HL-60 (cell line): ENCODE measurements at regions not wholly inside any gene's neighbourhood (a gene's known extent, or its start where the extent isn't known, plus 50 kb on each side); places are given as distances from the start of the nearest gene placed in this dataset.

Experiments
- DNase-seq, 2 experiments: peaks; one replicate each; pipeline ENCODE4 v3.0.0-alpha.2; 2010 to 2020; ENCODE audit warnings: low read depth in 1 of 2, low spot score in 1 of 2
- H3K27ac ChIP-seq: fragments of 250-450 bp; sonication (Bioruptor Pico); replicated peaks from 2 replicates; pipeline ENCODE4 v1.5.1; 2020; ENCODE audit warnings: mild to moderate bottlenecking, moderate library complexity
- H3K27me3 ChIP-seq: fragments of 250-450 bp; sonication (Bioruptor Pico); 2 replicates; pipeline ENCODE4 v1.5.1; 2021; ENCODE audit warnings: mild to moderate bottlenecking, moderate library complexity; ENCODE audit not compliant: insufficient read depth, poor library complexity, severe bottlenecking
- H3K4me3 ChIP-seq: replicated peaks from 2 replicates; pipeline ENCODE4 v1.5.1; 2011; ENCODE audit warnings: mild to moderate bottlenecking, control low read depth, low read length; ENCODE audit not compliant: insufficient read depth
- CTCF ChIP-seq: IDR thresholded peaks from one replicate; pipeline ENCODE4 v1.5.1; 2011; ENCODE audit warnings: low read length, control low read depth, inconsistent platforms; ENCODE audit not compliant: insufficient read depth
- GABPA ChIP-seq: IDR thresholded peaks from 2 replicates; pipeline ENCODE4 v1.6.1; 2012; ENCODE audit warnings: low read depth
- POLR2AphosphoS5 ChIP-seq: IDR thresholded peaks from 2 replicates; pipeline ENCODE4 v1.6.1; 2012; ENCODE audit warnings: low read depth
- REST ChIP-seq: IDR thresholded peaks from 2 replicates; pipeline ENCODE4 v1.6.1; 2012; ENCODE audit warnings: low read depth; ENCODE audit not compliant: insufficient replicate concordance
- SPI1 ChIP-seq: IDR thresholded peaks from 2 replicates; pipeline ENCODE4 v1.6.1; 2012; ENCODE audit warnings: low read depth, mild to moderate bottlenecking, borderline replicate concordance

GRCh38 chr3:22141769-22142168 lies 390.8 kb upstream of the ZNF385D start:
- no peaks in the 10 kb centered on the region for H3K27me3 ChIP-seq
- H3K4me3 ChIP-seq, result no peak overlapping the region
- DNase-seq, result no peak
- no peak overlapping the region for H3K27ac ChIP-seq
- TF ChIP-seq REST (no peak), POLR2AphosphoS5 (no peak)

- TF ChIP-seq POLR2AphosphoS5, result no peak
- TF ChIP-seq SPI1, result no peak
- no peak for TF ChIP-seq GABPA
- no peak for TF ChIP-seq CTCF
- no peak for TF ChIP-seq REST
- H3K27me3 ChIP-seq, result no peaks in the 10 kb centered on the region
Measured at GRCh38 chr3:22147161-22147560, 396.2 kb upstream of the ZNF385D start.

GRCh38 chr3:22156868-22157267 lies 405.9 kb upstream of the ZNF385D start:
- Histone ChIP-seq H3K27me3 (no peaks in the 10 kb centered on the region), H3K4me3 (no peak overlapping the region), H3K27ac (no peak overlapping the region)
- TF ChIP-seq GABPA (no peak), SPI1 (peak; percentile 94)
- DNase-seq, result no peak

More at GRCh38 chr3:22147161-22147560, 396.2 kb upstream of the ZNF385D start:
- Histone ChIP-seq H3K27ac (no peak overlapping the region), H3K4me3 (no peak overlapping the region)
- no peak for DNase-seq

GRCh38 chr3:22157848-22158247 lies 406.8 kb upstream of the ZNF385D start:
- Histone ChIP-seq H3K27me3 (no peaks in the 10 kb centered on the region), H3K4me3 (no peak overlapping the region), H3K27ac (no peak overlapping the region)
- TF ChIP-seq GABPA, result no peak
- no peak for TF ChIP-seq POLR2AphosphoS5
- no peak for TF ChIP-seq CTCF
- no peak for TF ChIP-seq REST
- no peak for TF ChIP-seq SPI1
- no peak for DNase-seq
